NCI-H1930 (cell line): ENCODE measurements at regions not wholly inside any gene's neighbourhood (a gene's known extent, or its start where the extent isn't known, plus 50 kb on each side); places are given as distances from the start of the nearest gene placed in this dataset.

Experiments used
- DNase-seq, 2 experiments: peaks; one replicate each; lab custom pipeline; 2025; lab: John Stamatoyannopoulos, UW

- peak in 1 of 2 experiments; percentile 7 for DNase-seq
Observed at GRCh38 chr12:127293507-127294310, 973.3 kb upstream of the TMEM132C start.

GRCh38 chr12:127294651-127295210 lies 972.2 kb upstream of the TMEM132C start:
- no peak for DNase-seq

- DNase-seq = no peak
Observed at GRCh38 chr12:127295630-127296029, 971.3 kb upstream of the TMEM132C start.

GRCh38 chr12:127296591-127296990 lies 970.4 kb upstream of the TMEM132C start:
- no peak for DNase-seq

GRCh38 chr12:127297327-127297726 lies 969.6 kb upstream of the TMEM132C start:
- no peak for DNase-seq

- no peak for DNase-seq
Observed at GRCh38 chr12:127300075-127300474, 966.9 kb upstream of the TMEM132C start.

- no peak for DNase-seq
Observed at GRCh38 chr12:127300753-127301152, 966.2 kb upstream of the TMEM132C start.

GRCh38 chr12:127301876-127302275 lies 965.1 kb upstream of the TMEM132C start:
- no peak for DNase-seq

GRCh38 chr12:127304751-127305725 lies 961.9 kb upstream of the TMEM132C start:
- DNase-seq = no peak

GRCh38 chr12:127306604-127307215 lies 960.3 kb upstream of the TMEM132C start:
- no peak for DNase-seq

- no peak for DNase-seq
Observed at GRCh38 chr12:127307528-127307927, 959.4 kb upstream of the TMEM132C start.

GRCh38 chr12:127308148-127308547 lies 958.8 kb upstream of the TMEM132C start:
- DNase-seq = no peak

- no peak for DNase-seq
Observed at GRCh38 chr12:127310548-127310947, 956.4 kb upstream of the TMEM132C start.

GRCh38 chr12:127311720-127312364 lies 955.1 kb upstream of the TMEM132C start:
- no peak for DNase-seq

- no peak for DNase-seq
Observed at GRCh38 chr12:127324681-127325080, 942.3 kb upstream of the TMEM132C start.

- DNase-seq = no peak
Observed at GRCh38 chr12:127327986-127328385, 939.0 kb upstream of the TMEM132C start.

- DNase-seq = no peak
Observed at GRCh38 chr12:127328867-127329266, 938.1 kb upstream of the TMEM132C start.

GRCh38 chr12:127334365-127334764 lies 932.6 kb upstream of the TMEM132C start:
- no peak for DNase-seq

- no peak for DNase-seq
Observed at GRCh38 chr12:127334912-127335644, 931.9 kb upstream of the TMEM132C start.

- no peak for DNase-seq
Observed at GRCh38 chr12:127336416-127336815, 930.6 kb upstream of the TMEM132C start.

- no peak for DNase-seq
Observed at GRCh38 chr12:127339065-127339464, 927.9 kb upstream of the TMEM132C start.
